Globus pallidus (tissue), 1 donor: ENCODE measurements at regions not wholly inside any gene's neighbourhood (a gene's known extent, or its start where the extent isn't known, plus 50 kb on each side); places are given as distances from the start of the nearest gene placed in this dataset.

ENCODE experiments used
- DNase-seq: peaks from one replicate; pipeline ENCODE4 v3.0.0-alpha.2; 2015; ENCODE audit warnings: low spot score

GRCh38 chrX:6694221-6694620 lies 159.3 kb upstream of the VCX3A start:
- no peak for DNase-seq

GRCh38 chrX:6693051-6693450 lies 158.1 kb upstream of the VCX3A start:
- no peak for DNase-seq

GRCh38 chrX:6685489-6685888 lies 150.6 kb upstream of the VCX3A start:
- DNase-seq: no peak

GRCh38 chrX:6683353-6683752 lies 148.4 kb upstream of the VCX3A start:
- no peak for DNase-seq

GRCh38 chrX:6681521-6682145 lies 146.7 kb upstream of the VCX3A start:
- DNase-seq: no peak

- DNase-seq: no peak
Observed at GRCh38 chrX:6679988-6680387, 145.1 kb upstream of the VCX3A start.

- DNase-seq: no peak
Observed at GRCh38 chrX:6679550-6679949, 144.6 kb upstream of the VCX3A start.

- no peak for DNase-seq
Observed at GRCh38 chrX:6678313-6678712, 143.4 kb upstream of the VCX3A start.

- no peak for DNase-seq
Observed at GRCh38 chrX:6674734-6675133, 139.8 kb upstream of the VCX3A start.

GRCh38 chrX:6667048-6667768 lies 132.3 kb upstream of the VCX3A start:
- DNase-seq: no peak

GRCh38 chrX:6666624-6667023 lies 131.7 kb upstream of the VCX3A start:
- no peak for DNase-seq

- no peak for DNase-seq
Observed at GRCh38 chrX:6661736-6662135, 126.8 kb upstream of the VCX3A start.

GRCh38 chrX:6660567-6661264 lies 125.8 kb upstream of the VCX3A start:
- DNase-seq: no peak

- no peak for DNase-seq
Observed at GRCh38 chrX:6645216-6645615, 110.3 kb upstream of the VCX3A start.

GRCh38 chrX:6644411-6644810 lies 109.5 kb upstream of the VCX3A start:
- no peak for DNase-seq

GRCh38 chrX:6640727-6641126 lies 105.8 kb upstream of the VCX3A start:
- DNase-seq: no peak

GRCh38 chrX:6614506-6614905 lies 79.6 kb upstream of the VCX3A start:
- DNase-seq: no peak

- no peak for DNase-seq
Observed at GRCh38 chrX:6599230-6599860, 64.4 kb upstream of the VCX3A start.
